ENCODE measurements at regions not wholly inside any gene's neighbourhood (a gene's known extent, or its start where the extent isn't known, plus 50 kb on each side); places are given as distances from the start of the nearest gene placed in this dataset.

DNA sequence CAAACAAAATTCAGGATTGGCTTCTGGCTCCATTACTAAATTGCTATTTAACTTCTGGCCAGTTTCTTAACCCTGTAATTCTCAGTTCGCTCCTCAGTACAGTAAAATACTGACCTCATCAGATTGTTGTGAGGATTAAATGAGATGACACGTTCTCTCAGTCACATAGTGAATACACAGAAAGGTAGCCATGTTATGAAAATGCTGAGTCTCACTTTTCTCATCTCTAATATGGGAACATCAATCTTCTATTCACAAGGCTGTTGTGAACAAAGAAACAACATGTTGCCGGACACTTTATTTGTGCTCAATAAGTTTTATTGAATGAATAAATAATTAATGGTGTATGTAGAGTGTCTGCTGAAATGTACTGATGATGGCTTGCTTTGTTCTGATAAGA lies 924.5 kb upstream of the GOT2 start:
- intact Hi-C loops (cut with micrococcal nuclease), result no loop called here
- Mint-ChIP-seq H3K9me3 (ENCODE audit: unreplicated experiment) (peaks cover 7% of the 10 kb centered on the region), H3K27me3 (ENCODE audit: insufficient read depth, unreplicated experiment) (no peaks in the 10 kb centered on the region), H3K4me3 (ENCODE audit: unreplicated experiment) (no peak overlapping the region), H3K36me3 (ENCODE audit: insufficient read depth, unreplicated experiment) (no peaks in the 10 kb centered on the region), H3K4me1 (ENCODE audit: insufficient read depth, unreplicated experiment) (no peaks in the 10 kb centered on the region), H3K27ac (ENCODE audit: low read depth, unreplicated experiment) (no peak overlapping the region)
- ChIA-PET CTCF (interaction anchor here (0.6 to 0.9 kb wide), 2 partner anchors 8 to 171 kb away, joined by 3 read pairs; no protein-coding TSS in a partner anchor), POLR2A (no interaction called here)
- DNase-seq (ENCODE audit: unreplicated experiment), result no peak
- no peak for TF ChIP-seq CTCF (IDR thresholded peaks at IDR 0.05; ENCODE audit: unreplicated experiment)
- no TSS peak for BruUV-seq (replicated peaks)

DNA sequence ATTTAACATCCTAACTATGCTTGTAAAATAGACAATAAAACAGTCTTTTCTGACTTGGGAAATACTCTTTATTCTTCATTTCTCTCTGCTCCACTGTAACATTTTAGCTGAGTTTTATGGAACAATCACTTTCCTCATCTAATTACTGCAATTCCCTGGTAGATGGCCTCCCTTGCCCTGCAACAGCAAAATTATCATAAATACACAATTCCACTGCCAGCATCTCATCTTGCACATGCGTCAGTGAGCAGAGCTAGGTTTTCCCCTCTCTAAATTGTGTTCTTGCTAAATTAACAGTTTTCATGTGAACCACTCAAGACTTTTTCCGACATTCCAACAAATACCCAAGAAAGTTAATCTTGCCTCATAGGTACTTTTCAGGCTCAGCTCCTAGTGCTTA lies 920.9 kb upstream of the GOT2 start:
- DNase-seq (ENCODE audit: unreplicated experiment), result no peak
- no peak overlapping the region for H3K4me3 Mint-ChIP-seq (ENCODE audit: unreplicated experiment)
- no peak overlapping the region for H3K27ac Mint-ChIP-seq (ENCODE audit: low read depth, unreplicated experiment)
- CTCF ChIA-PET, result interaction anchor here (0.8 kb wide), 1 partner anchor 11 kb away, joined by 3 read pairs; no protein-coding TSS in a partner anchor
- no peaks in the 10 kb centered on the region for H3K36me3 Mint-ChIP-seq (ENCODE audit: insufficient read depth, unreplicated experiment)
- peaks cover 8% of the 10 kb centered on the region for H3K9me3 Mint-ChIP-seq (ENCODE audit: unreplicated experiment)
- POLR2A ChIA-PET, result no interaction called here
- no peak for TF ChIP-seq CTCF (IDR thresholded peaks at IDR 0.05; ENCODE audit: unreplicated experiment)
- BruUV-seq (replicated peaks), result no TSS peak
- no peaks in the 10 kb centered on the region for H3K4me1 Mint-ChIP-seq (ENCODE audit: insufficient read depth, unreplicated experiment)
- H3K27me3 Mint-ChIP-seq (ENCODE audit: insufficient read depth, unreplicated experiment), result no peaks in the 10 kb centered on the region
- intact Hi-C loops (cut with micrococcal nuclease), result no loop called here

DNA sequence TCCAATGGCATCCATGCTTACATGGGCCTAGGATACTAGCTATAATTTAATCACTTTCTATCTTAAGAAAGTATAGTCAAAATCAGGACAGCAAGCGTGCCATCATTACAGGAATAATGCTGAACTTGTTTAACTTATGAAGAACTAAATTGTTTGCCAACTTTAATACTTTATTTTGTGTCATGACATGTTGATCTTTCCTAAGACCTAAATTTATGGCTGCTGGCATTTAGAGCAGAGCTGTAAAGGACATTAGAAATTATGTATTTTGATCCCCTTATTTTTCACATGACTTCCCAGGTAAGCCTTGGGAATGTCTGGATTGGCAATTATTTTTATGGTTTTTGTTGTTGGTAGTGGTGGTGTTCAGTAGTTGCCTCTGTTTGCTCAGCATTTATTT lies 920.3 kb upstream of the GOT2 start:
- ChIA-PET POLR2A (no interaction called here), CTCF (no interaction called here)
- Mint-ChIP-seq H3K9me3 (ENCODE audit: unreplicated experiment) (peaks cover 6% of the 10 kb centered on the region), H3K36me3 (ENCODE audit: insufficient read depth, unreplicated experiment) (no peaks in the 10 kb centered on the region), H3K4me3 (ENCODE audit: unreplicated experiment) (no peak overlapping the region), H3K27me3 (ENCODE audit: insufficient read depth, unreplicated experiment) (no peaks in the 10 kb centered on the region), H3K4me1 (ENCODE audit: insufficient read depth, unreplicated experiment) (no peaks in the 10 kb centered on the region), H3K27ac (ENCODE audit: low read depth, unreplicated experiment) (no peak overlapping the region)
- TF ChIP-seq CTCF (IDR thresholded peaks at IDR 0.05; ENCODE audit: unreplicated experiment), result no peak
- no TSS peak for BruUV-seq (replicated peaks)
- no peak for DNase-seq (ENCODE audit: unreplicated experiment)
- intact Hi-C loops (cut with micrococcal nuclease), result no loop called here

- Mint-ChIP-seq H3K36me3 (ENCODE audit: insufficient read depth, unreplicated experiment) (no peaks in the 10 kb centered on the region), H3K27ac (ENCODE audit: low read depth, unreplicated experiment) (no peak overlapping the region), H3K4me1 (ENCODE audit: insufficient read depth, unreplicated experiment) (no peaks in the 10 kb centered on the region), H3K27me3 (ENCODE audit: insufficient read depth, unreplicated experiment) (no peaks in the 10 kb centered on the region), H3K4me3 (ENCODE audit: unreplicated experiment) (no peak overlapping the region), H3K9me3 (ENCODE audit: unreplicated experiment) (peaks cover 13% of the 10 kb centered on the region)
- no TSS peak for BruUV-seq (replicated peaks)
- ChIA-PET POLR2A (no interaction called here), CTCF (no interaction called here)
- intact Hi-C loops (cut with micrococcal nuclease), result no loop called here
- DNase-seq (ENCODE audit: unreplicated experiment), result no peak
- TF ChIP-seq CTCF (IDR thresholded peaks at IDR 0.05; ENCODE audit: unreplicated experiment), result no peak
These were observed 917.5 kb upstream of the GOT2 start for GRCh38 chr16:59651662-59652061.
